ENCODE measurements at regions not wholly inside any gene's neighbourhood (a gene's known extent, or its start where the extent isn't known, plus 50 kb on each side); places are given as distances from the start of the nearest gene placed in this dataset.

GRCh38 chr9:7360513-7360912, 439.1 kb downstream of the DMAC1 start:
- no peak for TF ChIP-seq CTCF (IDR thresholded peaks at IDR 0.05)
- TF ChIP-seq POLR2A (IDR thresholded peaks at IDR 0.05) = no peak
- no peak for TF ChIP-seq POLR2AphosphoS5 (IDR thresholded peaks at IDR 0.05)
